ENCODE measurements at regions not wholly inside any gene's neighbourhood (a gene's known extent, or its start where the extent isn't known, plus 50 kb on each side); places are given as distances from the start of the nearest gene placed in this dataset.

GRCh38 chr11:70812472-70812871 is 414.1 kb downstream of the CTTN start (continued):
- no peak for TF ChIP-seq TBP (optimal IDR thresholded peaks at IDR 0.05; ENCODE audit: low read depth, low read length)

GRCh38 chr11:70813651-70814050 is 415.3 kb downstream of the CTTN start:
- intact Hi-C loops (cut with micrococcal nuclease) (no loop called here), in situ Hi-C loops (cut with MboI) (loop anchor here (25.0 kb wide), 1 partner anchor 249 kb away; no protein-coding TSS in a partner anchor)
- no TSS peak for BruUV-seq (replicated peaks)
- no peak for TF ChIP-seq KLF1 (tag; IDR thresholded peaks at IDR 0.05)
- H3K4me3 ChIP-seq, result no peak overlapping the region
- no peaks in the 10 kb centered on the region; a peak in 1 of 5 replicates for H3K4me1 ChIP-seq (replicated peaks in 1 of 2; ENCODE audit: control insufficient read depth in 2 of 2, insufficient read depth in 2 of 2, low read length in 2 of 2)
- H3K9ac ChIP-seq (ENCODE audit: insufficient read depth in 1 of 2, low read depth in 2 of 2, low read length in 2 of 2), result no peak overlapping the region
- H3K36me3 ChIP-seq (ENCODE audit: control insufficient read depth, insufficient read depth, low read length), result no peaks in the 10 kb centered on the region
- FAIRE-seq, result no peak
- no peaks in the 10 kb centered on the region for H3K9me1 ChIP-seq (ENCODE audit: control insufficient read depth, insufficient read depth, low read length)
- H3K27me3 ChIP-seq (ENCODE audit: control insufficient read depth in 2 of 2, insufficient read depth in 2 of 2, low read length in 2 of 2), result peaks cover under 1 to 47% of the 10 kb centered on the region in 2 experiments; a peak in 4 of 5 replicates
- DNase-seq (ENCODE audit: extremely low read depth in 1 of 4, low spot score in 3 of 4), result no peak
- no peak for ATAC-seq
- no peaks in the 10 kb centered on the region for H3K9me3 ChIP-seq (replicated peaks; ENCODE audit: control insufficient read depth, insufficient read depth, low read depth, low read length)
- CTCF ChIA-PET (ENCODE audit: low intra/inter-chr PET ratio), result no interaction called here
- H3K79me2 ChIP-seq (ENCODE audit: control insufficient read depth, insufficient read depth, low read length), result no peaks in the 10 kb centered on the region
- H3K27ac ChIP-seq (ENCODE audit: extremely low read depth, low read depth, low read length), result no peak overlapping the region
- no peak overlapping the region for H3K4me2 ChIP-seq (ENCODE audit: insufficient read depth, low read length)
- under 1% methylated on average over 11 of the region's 11 CpGs for WGBS (ENCODE audit: insufficient coverage, low coverage, missing lambda C conversion rate)
- H4K20me1 ChIP-seq (replicated peaks; ENCODE audit: control insufficient read depth, insufficient read depth, low read length), result peaks cover 13% of the 10 kb centered on the region; the same call in 1 of the 2 replicates
- POLR2A ChIA-PET, result interaction anchor here (0.6 to 0.7 kb wide), 2 partner anchors 12 to 194 kb away, joined by 3 read pairs; no protein-coding TSS in a partner anchor
- H2AFZ ChIP-seq (ENCODE audit: low read depth, low read length), result no peak overlapping the region

- no peaks in the 10 kb centered on the region for H3K9me1 ChIP-seq (ENCODE audit: control insufficient read depth, insufficient read depth, low read length)
- DNase-seq (ENCODE audit: extremely low read depth in 1 of 4, low spot score in 3 of 4) (no peak), ATAC-seq (no peak), FAIRE-seq (no peak)
- no peak overlapping the region for H2AFZ ChIP-seq (ENCODE audit: low read depth, low read length)
- H3K9ac ChIP-seq (ENCODE audit: insufficient read depth in 1 of 2, low read depth in 2 of 2, low read length in 2 of 2), result no peak overlapping the region
- POLR2A ChIA-PET, result interaction anchor here (0.7 kb wide), 1 partner anchor 10 kb away, joined by 3 read pairs; no protein-coding TSS in a partner anchor
- H3K4me3 ChIP-seq, result no peak overlapping the region
- H3K36me3 ChIP-seq (ENCODE audit: control insufficient read depth, insufficient read depth, low read length), result no peaks in the 10 kb centered on the region
- in situ Hi-C loops (cut with MboI) (loop anchor here (25.0 kb wide), 1 partner anchor 247 kb away; no protein-coding TSS in a partner anchor), intact Hi-C loops (cut with micrococcal nuclease) (no loop called here)
- CTCF ChIA-PET (ENCODE audit: low intra/inter-chr PET ratio), result interaction anchor here (0.6 kb wide), 2 partner anchors 22 to 850 kb away, joined by 3 read pairs; no protein-coding TSS in a partner anchor
- WGBS (ENCODE audit: insufficient coverage, low coverage, missing lambda C conversion rate), result 0% methylated on average over 5 of the region's 7 CpGs
- no peak overlapping the region for H3K27ac ChIP-seq (ENCODE audit: extremely low read depth, low read depth, low read length)
- H3K4me1 ChIP-seq (replicated peaks in 1 of 2; ENCODE audit: control insufficient read depth in 2 of 2, insufficient read depth in 2 of 2, low read length in 2 of 2), result no peaks in the 10 kb centered on the region; a peak in 1 of 5 replicates
- no peaks in the 10 kb centered on the region for H3K9me3 ChIP-seq (replicated peaks; ENCODE audit: control insufficient read depth, insufficient read depth, low read depth, low read length)
- TF ChIP-seq PCBP2 (IDR thresholded peaks at IDR 0.05; ENCODE audit: low read depth, low read length, poor library complexity, severe bottlenecking) (no peak), ZNF133 (CRISPR knock-in tag; IDR thresholded peaks at IDR 0.05) (no peak), MBD1 (CRISPR knock-in tag; IDR thresholded peaks at IDR 0.05) (no peak), USF1 (CRISPR knock-in tag; IDR thresholded peaks at IDR 0.05) (no peak), HCFC1 (IDR thresholded peaks at IDR 0.05; ENCODE audit: low read depth, low read length) (no peak)
- peaks cover 7 to 48% of the 10 kb centered on the region in 2 experiments; a peak in 4 of 5 replicates for H3K27me3 ChIP-seq (ENCODE audit: control insufficient read depth in 2 of 2, insufficient read depth in 2 of 2, low read length in 2 of 2)
- no peak overlapping the region for H3K4me2 ChIP-seq (ENCODE audit: insufficient read depth, low read length)
- no peaks in the 10 kb centered on the region for H3K79me2 ChIP-seq (ENCODE audit: control insufficient read depth, insufficient read depth, low read length)
- BruUV-seq (replicated peaks), result no TSS peak
- H4K20me1 ChIP-seq (replicated peaks; ENCODE audit: control insufficient read depth, insufficient read depth, low read length), result peaks cover 13% of the 10 kb centered on the region
Observed at GRCh38 chr11:70815485-70815832, 417.1 kb downstream of the CTTN start.

Measured in K562 (cell line).